K562 (cell line): ENCODE measurements at regions not wholly inside any gene's neighbourhood (a gene's known extent, or its start where the extent isn't known, plus 50 kb on each side); places are given as distances from the start of the nearest gene placed in this dataset.

Experiments
- CXXC5 ChIP-seq: fragments of 250-450 bp; sonication (Bioruptor Pico); IDR thresholded peaks from 2 replicates; pipeline ENCODE4 v1.8.0; 2022; ENCODE audit warnings: inconsistent platforms, mild to moderate bottlenecking, moderate library complexity
- SIN3B ChIP-seq: fragments of 450-650 bp; IDR thresholded peaks from 2 replicates; pipeline ENCODE4 v1.6.1; 2017; ENCODE audit warnings: low read depth, mild to moderate bottlenecking, moderate library complexity
- TOE1 ChIP-seq, 2 experiments: fragments of 450-650 bp in 1 of 2; sonication (generic) in 1 of 2; formaldehyde crosslinking in 1 of 2; IDR thresholded peaks; 2 replicates each; pipeline versions ENCODE4 v1.7.1 to v1.8.0; 2016 to 2022; ENCODE audit warnings: borderline replicate concordance in 2 of 2, mild to moderate bottlenecking in 2 of 2, antibody characterized with exemption in 1 of 2, inconsistent platforms in 1 of 2, low read depth in 1 of 2, missing genetic modification reagents in 1 of 2, moderate library complexity in 1 of 2
- ZNF232 ChIP-seq: sonication (generic); formaldehyde crosslinking; IDR thresholded peaks from 2 replicates; pipeline ENCODE4 v1.8.0; 2022; ENCODE audit warnings: mild to moderate bottlenecking, missing genetic modification reagents
- ZNF586 ChIP-seq: fragments of 450-650 bp; formaldehyde crosslinking; conservative IDR thresholded peaks from 2 replicates; pipeline ENCODE4 v1.4.0; 2020; ENCODE audit warnings: mild to moderate bottlenecking, moderate library complexity
- TF ChIP-seq, protein P1 (sequence below): fragments of 250-450 bp; sonication (Bioruptor Pico); IDR thresholded peaks from 2 replicates; pipeline ENCODE4 v1.4.0; 2020
- TF ChIP-seq, protein P2 (sequence below): fragments of 450-650 bp; formaldehyde crosslinking; IDR thresholded peaks from 2 replicates; pipeline ENCODE4 v1.4.0; 2022; ENCODE audit warnings: mild to moderate bottlenecking, moderate library complexity
- TF ChIP-seq, protein P3 (sequence below): fragments of 250-450 bp; sonication (Bioruptor Pico); IDR thresholded peaks from 2 replicates; pipeline ENCODE4 v1.5.0; 2021
- TF ChIP-seq, protein P4 (sequence below): fragments of 250-450 bp; sonication (Bioruptor Pico); IDR thresholded peaks from 2 replicates; pipeline ENCODE4 v1.4.0; 2020; ENCODE audit warnings: borderline replicate concordance

GRCh38 chr10:43808136-43808535 lies 159.5 kb upstream of the ZNF32 start (continued):
- TF ChIP-seq, protein P1, sequence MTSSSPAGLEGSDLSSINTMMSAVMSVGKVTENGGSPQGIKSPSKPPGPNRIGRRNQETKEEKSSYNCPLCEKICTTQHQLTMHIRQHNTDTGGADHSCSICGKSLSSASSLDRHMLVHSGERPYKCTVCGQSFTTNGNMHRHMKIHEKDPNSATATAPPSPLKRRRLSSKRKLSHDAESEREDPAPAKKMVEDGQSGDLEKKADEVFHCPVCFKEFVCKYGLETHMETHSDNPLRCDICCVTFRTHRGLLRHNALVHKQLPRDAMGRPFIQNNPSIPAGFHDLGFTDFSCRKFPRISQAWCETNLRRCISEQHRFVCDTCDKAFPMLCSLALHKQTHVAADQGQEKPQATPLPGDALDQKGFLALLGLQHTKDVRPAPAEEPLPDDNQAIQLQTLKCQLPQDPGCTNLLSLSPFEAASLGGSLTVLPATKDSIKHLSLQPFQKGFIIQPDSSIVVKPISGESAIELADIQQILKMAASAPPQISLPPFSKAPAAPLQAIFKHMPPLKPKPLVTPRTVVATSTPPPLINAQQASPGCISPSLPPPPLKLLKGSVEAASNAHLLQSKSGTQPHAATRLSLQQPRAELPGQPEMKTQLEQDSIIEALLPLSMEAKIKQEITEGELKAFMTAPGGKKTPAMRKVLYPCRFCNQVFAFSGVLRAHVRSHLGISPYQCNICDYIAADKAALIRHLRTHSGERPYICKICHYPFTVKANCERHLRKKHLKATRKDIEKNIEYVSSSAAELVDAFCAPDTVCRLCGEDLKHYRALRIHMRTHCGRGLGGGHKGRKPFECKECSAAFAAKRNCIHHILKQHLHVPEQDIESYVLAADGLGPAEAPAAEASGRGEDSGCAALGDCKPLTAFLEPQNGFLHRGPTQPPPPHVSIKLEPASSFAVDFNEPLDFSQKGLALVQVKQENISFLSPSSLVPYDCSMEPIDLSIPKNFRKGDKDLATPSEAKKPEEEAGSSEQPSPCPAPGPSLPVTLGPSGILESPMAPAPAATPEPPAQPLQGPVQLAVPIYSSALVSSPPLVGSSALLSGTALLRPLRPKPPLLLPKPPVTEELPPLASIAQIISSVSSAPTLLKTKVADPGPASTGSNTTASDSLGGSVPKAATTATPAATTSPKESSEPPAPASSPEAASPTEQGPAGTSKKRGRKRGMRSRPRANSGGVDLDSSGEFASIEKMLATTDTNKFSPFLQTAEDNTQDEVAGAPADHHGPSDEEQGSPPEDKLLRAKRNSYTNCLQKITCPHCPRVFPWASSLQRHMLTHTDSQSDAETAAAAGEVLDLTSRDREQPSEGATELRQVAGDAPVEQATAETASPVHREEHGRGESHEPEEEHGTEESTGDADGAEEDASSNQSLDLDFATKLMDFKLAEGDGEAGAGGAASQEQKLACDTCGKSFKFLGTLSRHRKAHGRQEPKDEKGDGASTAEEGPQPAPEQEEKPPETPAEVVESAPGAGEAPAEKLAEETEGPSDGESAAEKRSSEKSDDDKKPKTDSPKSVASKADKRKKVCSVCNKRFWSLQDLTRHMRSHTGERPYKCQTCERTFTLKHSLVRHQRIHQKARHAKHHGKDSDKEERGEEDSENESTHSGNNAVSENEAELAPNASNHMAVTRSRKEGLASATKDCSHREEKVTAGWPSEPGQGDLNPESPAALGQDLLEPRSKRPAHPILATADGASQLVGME (CRISPR knock-in tag), result no peak
- TF ChIP-seq, protein P2, sequence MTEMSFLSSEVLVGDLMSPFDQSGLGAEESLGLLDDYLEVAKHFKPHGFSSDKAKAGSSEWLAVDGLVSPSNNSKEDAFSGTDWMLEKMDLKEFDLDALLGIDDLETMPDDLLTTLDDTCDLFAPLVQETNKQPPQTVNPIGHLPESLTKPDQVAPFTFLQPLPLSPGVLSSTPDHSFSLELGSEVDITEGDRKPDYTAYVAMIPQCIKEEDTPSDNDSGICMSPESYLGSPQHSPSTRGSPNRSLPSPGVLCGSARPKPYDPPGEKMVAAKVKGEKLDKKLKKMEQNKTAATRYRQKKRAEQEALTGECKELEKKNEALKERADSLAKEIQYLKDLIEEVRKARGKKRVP (CRISPR knock-in tag), result no peak
- TF ChIP-seq TOE1 (IDR thresholded peaks at IDR 0.05; ENCODE audit: borderline replicate concordance) (no peak), TOE1 (CRISPR knock-in tag; IDR thresholded peaks at IDR 0.05; ENCODE audit: borderline replicate concordance, low read depth) (no peak), CXXC5 (CRISPR knock-in tag) (no peak), ZNF232 (no peak), SIN3B (no peak), ZNF586 (CRISPR knock-in tag) (no peak)
- TF ChIP-seq, protein P3, sequence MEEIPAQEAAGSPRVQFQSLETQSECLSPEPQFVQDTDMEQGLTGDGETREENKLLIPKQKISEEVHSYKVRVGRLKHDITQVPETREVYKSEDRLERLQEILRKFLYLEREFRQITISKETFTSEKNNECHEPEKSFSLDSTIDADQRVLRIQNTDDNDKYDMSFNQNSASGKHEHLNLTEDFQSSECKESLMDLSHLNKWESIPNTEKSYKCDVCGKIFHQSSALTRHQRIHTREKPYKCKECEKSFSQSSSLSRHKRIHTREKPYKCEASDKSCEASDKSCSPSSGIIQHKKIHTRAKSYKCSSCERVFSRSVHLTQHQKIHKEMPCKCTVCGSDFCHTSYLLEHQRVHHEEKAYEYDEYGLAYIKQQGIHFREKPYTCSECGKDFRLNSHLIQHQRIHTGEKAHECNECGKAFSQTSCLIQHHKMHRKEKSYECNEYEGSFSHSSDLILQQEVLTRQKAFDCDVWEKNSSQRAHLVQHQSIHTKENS, result no peak
- TF ChIP-seq, protein P4, sequence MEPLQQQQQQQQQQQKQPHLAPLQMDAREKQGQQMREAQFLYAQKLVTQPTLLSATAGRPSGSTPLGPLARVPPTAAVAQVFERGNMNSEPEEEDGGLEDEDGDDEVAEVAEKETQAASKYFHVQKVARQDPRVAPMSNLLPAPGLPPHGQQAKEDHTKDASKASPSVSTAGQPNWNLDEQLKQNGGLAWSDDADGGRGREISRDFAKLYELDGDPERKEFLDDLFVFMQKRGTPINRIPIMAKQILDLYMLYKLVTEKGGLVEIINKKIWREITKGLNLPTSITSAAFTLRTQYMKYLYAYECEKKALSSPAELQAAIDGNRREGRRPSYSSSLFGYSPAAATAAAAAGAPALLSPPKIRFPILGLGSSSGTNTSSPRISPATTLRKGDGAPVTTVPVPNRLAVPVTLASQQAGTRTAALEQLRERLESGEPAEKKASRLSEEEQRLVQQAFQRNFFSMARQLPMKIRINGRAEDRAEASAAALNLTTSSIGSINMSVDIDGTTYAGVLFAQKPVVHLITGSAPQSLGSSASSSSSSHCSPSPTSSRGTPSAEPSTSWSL (CRISPR knock-in tag), result no peak
